C4-2B (cell line): ENCODE measurements at regions not wholly inside any gene's neighbourhood (a gene's known extent, or its start where the extent isn't known, plus 50 kb on each side); places are given as distances from the start of the nearest gene placed in this dataset.

Experiments
- H3K27ac ChIP-seq: fragments of 450-650 bp; 2 replicates; pipeline ENCODE4 v1.5.1; 2017
- ZFX ChIP-seq: fragments of 450-650 bp; IDR thresholded peaks from 2 replicates; pipeline ENCODE4 v1.6.1; 2017
- TF ChIP-seq, protein P1 (sequence below): fragments of 450-650 bp; conservative IDR thresholded peaks from 2 replicates; pipeline ENCODE4 v1.5.1; 2017; ENCODE audit warnings: mild to moderate bottlenecking

DNA sequence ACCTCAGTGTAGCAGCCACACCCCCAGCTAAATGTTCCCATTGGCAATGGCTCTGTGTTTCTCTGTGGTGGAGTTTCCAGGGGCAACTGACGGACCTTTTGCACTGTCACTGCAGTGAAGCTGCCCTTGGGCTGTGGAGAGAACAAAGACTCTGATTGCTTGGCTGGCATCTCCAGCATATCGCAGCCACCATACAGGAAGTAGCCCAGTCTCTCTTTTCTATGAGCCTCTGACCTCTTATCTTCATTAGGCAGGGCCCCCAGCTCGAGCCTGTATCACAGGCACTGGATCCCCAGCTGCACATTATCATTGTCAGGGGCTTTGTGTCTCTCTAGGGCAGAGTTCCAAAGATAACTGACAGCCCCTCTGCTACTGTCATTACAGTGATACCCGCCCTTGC is 483.5 kb downstream of the ARAP2 start:
- TF ChIP-seq, protein P1, sequence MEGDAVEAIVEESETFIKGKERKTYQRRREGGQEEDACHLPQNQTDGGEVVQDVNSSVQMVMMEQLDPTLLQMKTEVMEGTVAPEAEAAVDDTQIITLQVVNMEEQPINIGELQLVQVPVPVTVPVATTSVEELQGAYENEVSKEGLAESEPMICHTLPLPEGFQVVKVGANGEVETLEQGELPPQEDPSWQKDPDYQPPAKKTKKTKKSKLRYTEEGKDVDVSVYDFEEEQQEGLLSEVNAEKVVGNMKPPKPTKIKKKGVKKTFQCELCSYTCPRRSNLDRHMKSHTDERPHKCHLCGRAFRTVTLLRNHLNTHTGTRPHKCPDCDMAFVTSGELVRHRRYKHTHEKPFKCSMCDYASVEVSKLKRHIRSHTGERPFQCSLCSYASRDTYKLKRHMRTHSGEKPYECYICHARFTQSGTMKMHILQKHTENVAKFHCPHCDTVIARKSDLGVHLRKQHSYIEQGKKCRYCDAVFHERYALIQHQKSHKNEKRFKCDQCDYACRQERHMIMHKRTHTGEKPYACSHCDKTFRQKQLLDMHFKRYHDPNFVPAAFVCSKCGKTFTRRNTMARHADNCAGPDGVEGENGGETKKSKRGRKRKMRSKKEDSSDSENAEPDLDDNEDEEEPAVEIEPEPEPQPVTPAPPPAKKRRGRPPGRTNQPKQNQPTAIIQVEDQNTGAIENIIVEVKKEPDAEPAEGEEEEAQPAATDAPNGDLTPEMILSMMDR: no peak
- no peak for TF ChIP-seq ZFX
- H3K27ac ChIP-seq: no peak overlapping the region

DNA sequence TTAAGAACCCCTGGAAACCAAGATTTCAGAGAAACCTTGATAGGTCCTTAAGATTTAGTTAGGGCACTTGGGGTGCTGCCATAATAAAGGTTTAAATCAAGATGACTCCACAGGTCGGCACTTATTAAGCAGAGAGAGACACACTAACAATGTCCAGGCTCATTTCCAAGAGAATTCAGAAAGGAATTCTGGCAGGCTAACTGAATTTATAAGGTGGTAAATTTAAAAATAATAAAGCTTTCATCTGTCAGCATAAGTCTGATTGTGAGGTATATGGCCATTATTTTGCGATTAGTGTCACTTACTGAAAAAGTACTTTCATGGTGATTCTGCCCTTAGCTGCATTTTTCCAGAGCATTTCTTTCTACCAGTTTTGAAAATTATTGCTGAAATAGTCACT is 472.7 kb downstream of the ARAP2 start:
- no peak overlapping the region for H3K27ac ChIP-seq
- TF ChIP-seq, protein P1: no peak
- no peak for TF ChIP-seq ZFX

DNA sequence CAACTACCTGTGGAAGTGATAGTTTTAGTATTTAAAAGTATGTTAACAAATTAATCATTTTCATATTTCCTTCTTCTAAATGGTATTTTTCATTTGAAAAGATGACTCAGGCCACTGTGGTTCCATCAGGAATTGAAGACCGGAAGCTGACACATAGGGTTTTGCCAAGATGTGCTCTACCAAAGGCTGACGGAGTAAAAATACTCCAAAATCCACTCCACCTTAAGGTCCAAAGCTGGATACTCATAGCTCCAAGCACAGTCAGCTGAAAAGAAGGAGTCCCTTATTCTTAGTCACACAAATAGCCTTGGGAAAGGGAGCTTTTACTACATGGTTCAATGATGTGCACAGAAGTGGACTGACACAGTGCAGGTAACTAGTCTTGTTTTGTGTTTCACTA is 472.0 kb downstream of the ARAP2 start:
- no peak for TF ChIP-seq ZFX
- TF ChIP-seq, protein P1: no peak
- H3K27ac ChIP-seq: no peak overlapping the region

DNA sequence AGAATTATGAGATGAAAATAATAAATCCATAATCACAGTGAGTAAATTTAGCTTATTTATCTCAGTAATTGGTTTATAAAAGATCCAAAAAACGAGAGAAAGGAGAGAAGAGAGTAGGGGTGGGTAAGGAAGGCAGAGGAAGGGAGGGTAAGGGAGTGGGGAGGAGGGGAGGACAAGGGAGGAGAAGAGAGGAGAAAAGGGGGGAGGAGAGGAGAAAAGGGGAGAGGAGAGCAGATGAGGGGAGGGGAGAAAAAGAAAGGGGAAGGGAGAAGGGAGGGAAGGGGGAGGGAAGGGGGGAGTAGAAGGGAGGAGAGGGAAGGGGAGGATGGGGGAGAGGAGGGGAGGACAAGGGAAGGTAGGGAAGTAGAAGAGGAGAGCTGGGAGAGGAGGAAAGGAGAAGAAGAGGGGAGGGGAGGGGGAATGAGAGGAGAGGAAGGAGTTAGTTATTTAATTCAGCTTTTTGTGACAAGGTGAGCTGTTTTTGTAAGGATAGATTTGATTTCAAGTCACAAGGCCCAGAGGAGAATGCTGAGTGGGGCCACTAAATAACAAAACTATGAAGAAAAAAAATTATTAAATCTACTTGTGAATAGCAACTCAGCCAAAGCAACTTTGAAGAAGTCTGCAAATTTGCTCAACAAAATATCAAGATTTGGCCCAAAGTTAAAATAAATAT is 454.3 kb downstream of the ARAP2 start:
- TF ChIP-seq, protein P1: no peak
- no peak for TF ChIP-seq ZFX
- H3K27ac ChIP-seq: no peak overlapping the region

DNA sequence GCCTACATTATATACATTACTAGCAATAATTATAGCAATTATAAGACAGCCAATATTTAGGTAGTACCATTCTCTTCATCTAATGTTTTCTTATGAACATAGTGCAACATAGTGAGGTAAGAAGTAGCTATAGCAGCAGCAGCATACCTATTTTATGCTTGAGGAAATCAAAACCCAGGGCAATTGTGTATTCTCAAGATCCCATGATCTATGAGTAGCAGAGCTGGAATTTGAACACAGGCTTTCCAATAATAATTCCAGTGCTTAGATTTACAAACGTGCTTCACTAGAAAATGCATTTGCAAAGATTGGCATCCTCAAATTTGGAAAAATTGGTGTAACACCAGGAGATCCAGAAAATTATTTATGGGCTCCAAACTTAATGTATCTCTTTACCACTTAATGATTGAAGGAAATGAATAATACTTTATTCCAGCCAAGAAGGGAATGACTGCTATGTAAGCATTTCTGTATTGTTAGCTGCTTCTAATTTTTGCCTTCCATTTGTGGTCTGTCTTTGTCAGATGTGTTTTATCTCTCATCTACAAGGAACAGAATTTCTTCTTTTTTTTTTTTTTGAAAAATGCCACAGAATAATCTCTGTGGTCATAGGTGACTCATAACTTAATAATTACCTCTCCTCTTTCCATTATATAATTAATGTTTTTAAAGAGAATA is 451.1 kb downstream of the ARAP2 start:
- TF ChIP-seq ZFX: no peak
- TF ChIP-seq, protein P1: no peak
- H3K27ac ChIP-seq: no peak overlapping the region

DNA sequence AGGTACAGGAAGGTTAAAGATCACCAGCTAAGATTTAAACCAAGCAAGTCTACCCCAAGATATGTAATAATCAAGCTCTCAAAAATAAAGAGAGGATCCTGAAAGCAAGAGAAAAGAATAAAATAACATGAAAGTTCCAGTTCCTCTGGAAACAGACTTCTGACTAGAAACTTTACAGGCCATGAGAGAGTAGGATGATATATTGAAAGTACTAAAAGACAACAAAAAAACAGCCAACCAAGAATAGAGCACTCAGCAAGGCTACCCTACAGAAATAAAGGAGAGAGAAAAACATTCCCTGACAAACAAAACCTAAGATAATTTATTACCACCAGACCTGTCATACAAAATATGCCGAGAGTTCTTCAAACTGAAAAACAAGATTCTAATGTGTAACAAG is 450.5 kb downstream of the ARAP2 start:
- no peak overlapping the region for H3K27ac ChIP-seq
- TF ChIP-seq, protein P1: no peak
- TF ChIP-seq ZFX: no peak

DNA sequence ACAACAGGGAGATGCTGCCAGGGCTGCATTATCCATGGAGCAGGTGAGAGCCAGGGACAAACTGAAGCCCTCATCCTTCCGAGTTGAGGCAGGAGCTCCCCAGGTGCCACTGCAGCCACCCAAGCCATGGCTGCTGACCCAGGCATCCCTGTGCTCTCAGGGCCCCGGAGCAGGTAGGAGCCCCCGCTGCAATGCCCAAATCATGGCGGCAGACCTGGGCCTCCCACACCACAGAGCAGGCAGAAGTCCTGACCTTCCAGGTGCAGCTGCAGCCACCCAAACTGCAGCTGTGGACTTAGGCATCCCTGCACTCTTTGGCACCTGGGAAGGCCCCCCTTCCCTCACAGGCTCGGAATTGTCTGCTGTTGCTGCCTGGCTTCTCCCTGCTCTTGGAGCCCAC is 443.6 kb downstream of the ARAP2 start:
- TF ChIP-seq, protein P1: no peak
- H3K27ac ChIP-seq: no peak overlapping the region
